ENCODE measurements at regions not wholly inside any gene's neighbourhood (a gene's known extent, or its start where the extent isn't known, plus 50 kb on each side); places are given as distances from the start of the nearest gene placed in this dataset.

GRCh38 chr4:63786171-63786570 is 623.1 kb downstream of the TECRL start:
- no peak for TF ChIP-seq CTCF (conservative IDR thresholded peaks at IDR 0.05)
- TF ChIP-seq ZFX (IDR thresholded peaks at IDR 0.05) = no peak

Data from C4-2B (cell line).